ENCODE measurements at regions not wholly inside any gene's neighbourhood (a gene's known extent, or its start where the extent isn't known, plus 50 kb on each side); places are given as distances from the start of the nearest gene placed in this dataset.

DNA sequence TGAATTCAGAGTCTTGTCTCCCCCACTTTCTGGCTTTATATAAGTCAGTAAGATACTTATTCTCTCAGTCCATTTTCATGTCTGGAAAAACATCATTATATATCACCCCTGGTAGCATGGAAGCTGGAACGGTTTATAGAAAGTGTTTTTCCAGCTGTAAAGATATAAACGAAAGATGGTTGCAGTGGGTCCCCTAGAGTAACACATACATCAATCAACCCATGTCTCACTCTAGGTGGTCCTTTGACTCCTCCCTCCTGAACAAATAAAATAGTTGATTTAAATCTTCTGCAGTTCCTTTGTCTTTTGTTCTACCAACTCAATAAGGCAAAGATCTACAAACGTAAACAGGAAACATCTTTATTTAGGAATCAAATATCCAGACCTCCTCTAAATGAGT is 1306.1 kb upstream of the TENM3 start:
- no peak overlapping the region for H2BK15ac ChIP-seq (ENCODE audit: low read depth, poor library complexity, severe bottlenecking)
- no peak overlapping the region for H3K18ac ChIP-seq (ENCODE audit: low read depth in 1 of 2, low read length in 2 of 2)
- H3K4me3 ChIP-seq (ENCODE audit: insufficient read depth in 1 of 2, low read depth in 1 of 2, low read length in 2 of 2): no peak overlapping the region
- H2AFZ ChIP-seq (ENCODE audit: low read depth, low read length): no peak overlapping the region
- H3K36me3 ChIP-seq (ENCODE audit: control insufficient read depth in 1 of 2, insufficient read depth in 2 of 2, low read depth in 1 of 2, low read length in 2 of 2): no peaks in the 10 kb centered on the region
- no peak overlapping the region for H3K23ac ChIP-seq (ENCODE audit: low read length in 2 of 2)
- H4K91ac ChIP-seq (ENCODE audit: low read length): no peak overlapping the region
- no peaks in the 10 kb centered on the region for H3K9me3 ChIP-seq (ENCODE audit: control insufficient read depth, low read length)
- H4K8ac ChIP-seq (ENCODE audit: low read length): no peak overlapping the region
- H2BK12ac ChIP-seq (ENCODE audit: low read length in 2 of 2): no peak overlapping the region
- H3K4ac ChIP-seq (ENCODE audit: low read depth in 1 of 2, low read length in 2 of 2): no peak overlapping the region
- H3K27ac ChIP-seq (ENCODE audit: low read length, poor library complexity, severe bottlenecking): no peak overlapping the region
- no peak overlapping the region for H3K4me2 ChIP-seq (ENCODE audit: low read length, poor library complexity, severe bottlenecking)
- no peaks in the 10 kb centered on the region for H3K79me1 ChIP-seq (replicated peaks; ENCODE audit: low read length, poor library complexity, severe bottlenecking)
- no peaks in the 10 kb centered on the region for H3K27me3 ChIP-seq (ENCODE audit: control insufficient read depth in 1 of 2, insufficient read depth in 1 of 2, low read length in 2 of 2)
- H3K9ac ChIP-seq (ENCODE audit: low read length): no peak overlapping the region
- no peaks in the 10 kb centered on the region for H3K4me1 ChIP-seq (ENCODE audit: control insufficient read depth, insufficient read depth, low read depth, low read length)
- H3K14ac ChIP-seq (ENCODE audit: low read length in 2 of 2): no peak overlapping the region
- H2BK120ac ChIP-seq (ENCODE audit: low read depth, low read length): no peak overlapping the region
- no peak overlapping the region for H2BK5ac ChIP-seq (ENCODE audit: low read depth, low read length, poor library complexity, severe bottlenecking)
- no peak for DNase-seq
- WGBS: 73% methylated on average over 1 of the region's 3 CpGs
- H2AK5ac ChIP-seq (ENCODE audit: low read length, severe bottlenecking): no peak overlapping the region

DNA sequence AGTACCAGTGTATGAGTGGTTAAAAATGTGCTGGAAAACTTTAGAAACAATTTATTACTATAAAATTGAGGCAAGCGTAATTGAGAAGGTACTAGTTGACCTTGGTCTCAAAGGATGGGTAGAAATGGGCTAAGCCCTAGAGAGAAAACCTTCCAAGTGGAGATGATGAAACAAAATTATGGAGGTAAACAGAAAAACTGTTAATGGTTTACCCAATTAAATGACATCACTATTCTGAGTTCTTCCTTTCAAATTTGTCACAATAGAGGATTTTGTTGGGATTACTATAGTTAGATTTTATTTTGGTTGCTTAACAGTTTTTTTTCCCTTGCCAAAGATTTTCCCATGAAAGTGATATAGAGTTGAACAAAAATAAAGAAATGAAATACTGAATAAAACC is 1302.5 kb upstream of the TENM3 start:
- Histone ChIP-seq H4K8ac (ENCODE audit: low read length) (no peak overlapping the region), H3K4me1 (ENCODE audit: control insufficient read depth, insufficient read depth, low read depth, low read length) (no peaks in the 10 kb centered on the region), H2AFZ (ENCODE audit: low read depth, low read length) (no peak overlapping the region), H3K4me2 (ENCODE audit: low read length, poor library complexity, severe bottlenecking) (no peak overlapping the region), H3K4me3 (ENCODE audit: insufficient read depth in 1 of 2, low read depth in 1 of 2, low read length in 2 of 2) (no peak overlapping the region), H3K18ac (ENCODE audit: low read depth in 1 of 2, low read length in 2 of 2) (no peak overlapping the region), H3K27ac (ENCODE audit: low read length, poor library complexity, severe bottlenecking) (no peak overlapping the region), H2BK5ac (ENCODE audit: low read depth, low read length, poor library complexity, severe bottlenecking) (no peak overlapping the region), H3K36me3 (ENCODE audit: control insufficient read depth in 1 of 2, insufficient read depth in 2 of 2, low read depth in 1 of 2, low read length in 2 of 2) (no peaks in the 10 kb centered on the region), H4K91ac (ENCODE audit: low read length) (no peak overlapping the region), H3K23ac (ENCODE audit: low read length in 2 of 2) (no peak overlapping the region), H2BK12ac (ENCODE audit: low read length in 2 of 2) (no peak overlapping the region), H2BK15ac (ENCODE audit: low read depth, poor library complexity, severe bottlenecking) (no peak overlapping the region), H3K4ac (ENCODE audit: low read depth in 1 of 2, low read length in 2 of 2) (no peak overlapping the region), H3K9me3 (ENCODE audit: control insufficient read depth, low read length) (no peaks in the 10 kb centered on the region), H2AK5ac (ENCODE audit: low read length, severe bottlenecking) (no peak overlapping the region), H2BK120ac (ENCODE audit: low read depth, low read length) (no peak overlapping the region), H3K14ac (ENCODE audit: low read length in 2 of 2) (no peak overlapping the region), H3K9ac (ENCODE audit: low read length) (no peak overlapping the region), H3K79me1 (replicated peaks; ENCODE audit: low read length, poor library complexity, severe bottlenecking) (no peaks in the 10 kb centered on the region), H3K27me3 (ENCODE audit: control insufficient read depth in 1 of 2, insufficient read depth in 1 of 2, low read length in 2 of 2) (no peaks in the 10 kb centered on the region)
- no peak for DNase-seq
- no CpG with 5 or more reads among the region's 1 CpG for WGBS

DNA sequence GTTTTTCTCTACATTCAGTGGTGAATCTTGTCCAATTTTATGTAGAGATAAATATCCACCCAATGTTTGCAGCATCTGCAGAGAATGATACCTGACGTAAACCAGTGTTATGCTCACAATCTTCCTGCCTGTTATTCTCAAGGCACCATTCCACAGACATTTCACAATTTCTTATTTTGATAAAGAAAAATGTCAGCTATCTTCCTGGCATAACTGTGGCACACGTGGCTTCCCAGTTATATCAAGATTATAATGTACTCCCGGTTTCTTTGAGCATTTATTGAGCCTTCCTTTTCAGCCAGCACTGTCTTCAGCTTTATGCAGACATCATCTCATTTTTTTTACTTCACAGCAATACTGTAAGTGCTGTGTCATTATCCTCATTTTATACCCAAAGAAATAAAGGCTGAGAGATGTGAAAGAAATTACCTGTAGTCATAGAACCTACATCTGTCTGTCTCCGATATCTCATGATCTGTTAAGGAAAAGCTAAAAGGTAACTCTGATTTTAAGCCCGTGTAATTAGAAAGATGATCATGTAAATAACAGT is 1300.8 kb upstream of the TENM3 start:
- Histone ChIP-seq H3K9ac (ENCODE audit: low read length) (no peak overlapping the region), H3K27ac (ENCODE audit: low read length, poor library complexity, severe bottlenecking) (no peak overlapping the region), H3K18ac (ENCODE audit: low read depth in 1 of 2, low read length in 2 of 2) (no peak overlapping the region), H4K91ac (ENCODE audit: low read length) (no peak overlapping the region), H2BK12ac (ENCODE audit: low read length in 2 of 2) (no peak overlapping the region), H2BK5ac (ENCODE audit: low read depth, low read length, poor library complexity, severe bottlenecking) (no peak overlapping the region), H2BK120ac (ENCODE audit: low read depth, low read length) (no peak overlapping the region), H3K23ac (ENCODE audit: low read length in 2 of 2) (no peak overlapping the region), H3K36me3 (ENCODE audit: control insufficient read depth in 1 of 2, insufficient read depth in 2 of 2, low read depth in 1 of 2, low read length in 2 of 2) (no peaks in the 10 kb centered on the region), H3K4me1 (ENCODE audit: control insufficient read depth, insufficient read depth, low read depth, low read length) (no peaks in the 10 kb centered on the region), H3K4me2 (ENCODE audit: low read length, poor library complexity, severe bottlenecking) (no peak overlapping the region), H3K4ac (ENCODE audit: low read depth in 1 of 2, low read length in 2 of 2) (no peak overlapping the region), H3K27me3 (ENCODE audit: control insufficient read depth in 1 of 2, insufficient read depth in 1 of 2, low read length in 2 of 2) (no peaks in the 10 kb centered on the region), H2BK15ac (ENCODE audit: low read depth, poor library complexity, severe bottlenecking) (no peak overlapping the region), H3K14ac (ENCODE audit: low read length in 2 of 2) (no peak overlapping the region), H3K9me3 (ENCODE audit: control insufficient read depth, low read length) (no peaks in the 10 kb centered on the region), H2AK5ac (ENCODE audit: low read length, severe bottlenecking) (no peak overlapping the region), H3K79me1 (replicated peaks; ENCODE audit: low read length, poor library complexity, severe bottlenecking) (no peaks in the 10 kb centered on the region), H4K8ac (ENCODE audit: low read length) (no peak overlapping the region), H3K4me3 (ENCODE audit: insufficient read depth in 1 of 2, low read depth in 1 of 2, low read length in 2 of 2) (no peak overlapping the region), H2AFZ (ENCODE audit: low read depth, low read length) (no peak overlapping the region)
- WGBS: 73% methylated on average over 5 of the region's 5 CpGs
- DNase-seq: no peak

DNA sequence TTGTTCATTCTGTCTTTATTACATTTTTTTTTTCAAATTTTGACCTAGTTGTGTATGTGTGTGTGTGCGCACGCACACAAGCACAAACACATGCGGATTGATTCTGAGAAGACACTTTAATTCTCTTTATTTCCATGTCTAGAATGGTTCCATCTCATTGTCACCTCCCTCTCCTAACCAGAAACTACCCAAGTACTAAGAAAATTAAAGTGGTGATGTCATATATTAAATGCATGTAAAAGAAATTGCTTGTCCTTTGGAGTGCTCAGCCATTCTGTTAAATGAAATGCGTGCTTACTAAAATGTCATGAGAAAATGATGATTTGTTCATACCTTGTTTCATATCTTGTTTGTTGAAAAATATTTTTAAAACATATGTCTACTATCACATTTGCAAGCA is 1297.0 kb upstream of the TENM3 start:
- no peak overlapping the region for H4K8ac ChIP-seq (ENCODE audit: low read length)
- no peak overlapping the region for H4K91ac ChIP-seq (ENCODE audit: low read length)
- no peaks in the 10 kb centered on the region for H3K79me1 ChIP-seq (replicated peaks; ENCODE audit: low read length, poor library complexity, severe bottlenecking)
- H3K14ac ChIP-seq (ENCODE audit: low read length in 2 of 2): no peak overlapping the region
- no peak overlapping the region for H2BK120ac ChIP-seq (ENCODE audit: low read depth, low read length)
- H2AFZ ChIP-seq (ENCODE audit: low read depth, low read length): no peak overlapping the region
- H3K9ac ChIP-seq (ENCODE audit: low read length): no peak overlapping the region
- H3K4me2 ChIP-seq (ENCODE audit: low read length, poor library complexity, severe bottlenecking): no peak overlapping the region
- H3K9me3 ChIP-seq (ENCODE audit: control insufficient read depth, low read length): no peaks in the 10 kb centered on the region
- no CpG with 5 or more reads among the region's 4 CpGs for WGBS
- no peak overlapping the region for H3K18ac ChIP-seq (ENCODE audit: low read depth in 1 of 2, low read length in 2 of 2)
- no peak overlapping the region for H3K27ac ChIP-seq (ENCODE audit: low read length, poor library complexity, severe bottlenecking)
- DNase-seq: no peak
- H3K4me3 ChIP-seq (ENCODE audit: insufficient read depth in 1 of 2, low read depth in 1 of 2, low read length in 2 of 2): no peak overlapping the region
- H3K4me1 ChIP-seq (ENCODE audit: control insufficient read depth, insufficient read depth, low read depth, low read length): no peaks in the 10 kb centered on the region
- no peak overlapping the region for H3K4ac ChIP-seq (ENCODE audit: low read depth in 1 of 2, low read length in 2 of 2)
- H3K27me3 ChIP-seq (ENCODE audit: control insufficient read depth in 1 of 2, insufficient read depth in 1 of 2, low read length in 2 of 2): no peaks in the 10 kb centered on the region
- no peaks in the 10 kb centered on the region for H3K36me3 ChIP-seq (ENCODE audit: control insufficient read depth in 1 of 2, insufficient read depth in 2 of 2, low read depth in 1 of 2, low read length in 2 of 2)
- no peak overlapping the region for H3K23ac ChIP-seq (ENCODE audit: low read length in 2 of 2)
- no peak overlapping the region for H2BK5ac ChIP-seq (ENCODE audit: low read depth, low read length, poor library complexity, severe bottlenecking)
- no peak overlapping the region for H2BK15ac ChIP-seq (ENCODE audit: low read depth, poor library complexity, severe bottlenecking)
- H2AK5ac ChIP-seq (ENCODE audit: low read length, severe bottlenecking): no peak overlapping the region
- no peak overlapping the region for H2BK12ac ChIP-seq (ENCODE audit: low read length in 2 of 2)

Data from mesenchymal stem cell (in vitro differentiated cells and primary cell).